AG10803 (cell line): ENCODE measurements at regions not wholly inside any gene's neighbourhood (a gene's known extent, or its start where the extent isn't known, plus 50 kb on each side); places are given as distances from the start of the nearest gene placed in this dataset.

Experiments used
- DNase-seq: peaks from one replicate; pipeline ENCODE4 v3.0.0; 2010; ENCODE audit warnings: low read depth
- H3K4me3 ChIP-seq: 2 replicates; pipeline ENCODE4 v1.5.1; 2011; ENCODE audit warnings: mild to moderate bottlenecking, low read length, control low read depth
- CTCF ChIP-seq: conservative IDR thresholded peaks from 2 replicates; pipeline ENCODE4 v1.5.1; 2011; ENCODE audit warnings: mild to moderate bottlenecking, low read length, control low read depth, inconsistent platforms

DNA sequence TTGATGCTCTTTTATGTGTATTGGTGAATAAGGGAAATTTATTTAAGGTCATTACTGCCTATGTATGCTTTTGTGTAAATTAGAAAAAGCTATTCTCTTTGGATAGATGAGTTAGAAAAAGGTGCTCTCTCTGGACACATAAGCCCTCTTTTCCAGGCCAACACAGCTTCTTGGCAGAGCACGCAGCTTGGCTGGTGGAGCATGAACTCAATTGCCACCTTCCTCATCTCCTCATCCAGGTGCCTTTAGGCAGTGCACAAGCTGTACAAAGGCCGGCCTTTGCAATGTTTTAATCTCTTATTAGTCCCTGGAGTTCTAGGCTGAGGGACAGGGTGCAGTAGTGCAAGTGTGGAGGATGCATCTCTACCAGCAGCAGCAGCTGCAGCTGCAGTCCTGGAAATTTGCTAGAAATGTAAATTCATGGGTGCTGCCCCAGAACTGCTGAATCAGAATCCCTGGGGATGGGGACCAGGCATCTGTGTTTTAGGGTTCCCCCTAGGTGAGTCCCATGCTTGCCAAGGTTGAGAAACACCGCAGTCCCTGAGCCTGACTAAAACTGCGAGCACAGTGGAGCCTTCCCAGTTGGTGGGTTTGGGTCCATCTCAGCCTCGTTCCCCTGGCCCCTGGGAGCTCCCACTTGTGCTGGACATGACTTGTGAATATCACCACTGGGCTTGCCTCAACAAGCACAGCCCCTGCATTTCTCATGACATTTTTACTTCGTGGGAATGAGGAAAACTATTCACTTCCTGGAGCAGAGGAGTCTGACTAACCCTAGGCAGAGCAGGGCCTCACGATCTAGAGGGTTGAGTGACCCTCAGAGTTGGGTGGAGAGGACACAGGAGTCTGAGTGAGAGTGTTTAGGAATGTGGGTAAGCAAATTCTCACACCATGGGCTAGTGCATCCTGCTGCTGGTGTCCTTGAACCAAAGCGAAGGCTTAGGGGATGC lies 272.3 kb downstream of the ZSWIM6 start:
- no peak for TF ChIP-seq CTCF
- peak; percentile 8 for DNase-seq

DNA sequence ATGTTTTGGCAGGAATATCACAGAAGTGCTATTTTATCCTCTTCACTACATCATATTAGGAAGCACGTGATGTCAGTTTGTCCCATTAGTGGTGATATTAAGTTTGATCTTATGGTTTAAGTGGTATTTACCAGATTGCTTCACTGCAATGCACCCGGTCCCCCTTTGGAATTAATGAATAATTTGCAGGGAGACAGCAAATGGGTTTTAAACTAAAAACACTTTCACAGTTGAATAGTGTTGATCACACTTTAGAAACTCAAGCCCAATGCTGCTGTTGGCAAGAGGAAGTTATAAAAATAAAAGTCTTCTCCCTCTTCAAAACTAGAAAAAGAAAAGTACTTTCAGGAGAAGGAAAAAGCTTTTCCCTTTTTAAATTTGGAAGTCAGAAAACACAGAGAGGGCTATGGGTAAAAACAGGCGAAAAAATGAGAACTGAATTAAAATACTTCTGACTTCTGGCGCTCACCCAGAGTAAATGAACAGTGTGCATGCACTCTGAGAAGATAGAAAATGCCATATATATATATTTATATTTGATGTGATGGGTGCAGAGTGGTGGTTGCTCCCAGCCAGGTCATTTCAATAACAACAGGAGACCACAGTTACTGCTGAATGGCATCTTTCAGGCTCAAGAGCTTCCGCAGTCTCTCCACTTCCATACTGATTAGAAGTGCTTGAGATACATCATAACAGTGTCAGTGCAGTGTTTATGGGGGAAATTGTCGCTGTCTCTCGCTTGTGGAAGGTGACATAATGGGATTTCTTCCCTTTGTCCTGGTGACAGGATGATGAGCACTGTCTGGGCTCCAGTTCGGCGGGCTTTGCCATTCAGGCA lies 278.0 kb downstream of the ZSWIM6 start:
- no peak for TF ChIP-seq CTCF
- DNase-seq, result no peak
- H3K4me3 ChIP-seq, result no peak overlapping the region

More for the DNA sequence above, 272.3 kb downstream of the ZSWIM6 start:
- no peak overlapping the region for H3K4me3 ChIP-seq

- DNase-seq, result no peak
- no peak for TF ChIP-seq CTCF
- H3K4me3 ChIP-seq, result no peak overlapping the region
Measured at GRCh38 chr5:61610678-61611024, 278.6 kb downstream of the ZSWIM6 start.

DNA sequence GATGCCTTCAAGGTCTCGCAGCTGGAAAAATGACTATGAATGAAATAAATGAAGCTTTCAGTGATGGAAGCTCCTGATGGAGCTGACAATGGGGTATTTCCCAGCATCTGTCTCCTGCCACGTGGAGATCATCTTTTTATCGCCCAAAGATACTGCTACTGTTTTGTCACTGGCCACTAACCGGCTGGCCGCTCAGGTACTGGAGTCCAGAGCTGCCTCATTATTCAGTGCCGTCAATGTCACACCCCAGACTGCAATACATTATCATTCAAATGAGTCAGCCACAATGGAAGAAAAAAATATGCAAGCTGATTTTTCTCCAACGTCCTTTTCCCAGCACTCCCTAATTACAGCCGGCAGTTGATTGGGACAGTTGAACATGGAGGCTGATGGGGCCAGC lies 280.4 kb downstream of the ZSWIM6 start:
- H3K4me3 ChIP-seq, result no peak overlapping the region
- no peak for TF ChIP-seq CTCF
- no peak for DNase-seq

GRCh38 chr5:61613679-61614078 lies 281.6 kb downstream of the ZSWIM6 start:
- H3K4me3 ChIP-seq, result no peak overlapping the region
- TF ChIP-seq CTCF, result no peak
- no peak for DNase-seq

- no peak overlapping the region for H3K4me3 ChIP-seq
- no peak for DNase-seq
- no peak for TF ChIP-seq CTCF
Measured at GRCh38 chr5:61614606-61615005, 282.5 kb downstream of the ZSWIM6 start.
